Uterus (tissue), 3 donors: ENCODE measurements at regions not wholly inside any gene's neighbourhood (a gene's known extent, or its start where the extent isn't known, plus 50 kb on each side); places are given as distances from the start of the nearest gene placed in this dataset.

Experiments
- DNase-seq, 2 donors: peaks; one replicate each; pipeline ENCODE4 v3.0.0-alpha.2; 2019 to 2020
- H3K27ac ChIP-seq, 2 donors: fragments of 200-600 bp; sonication (generic); 1 replicate in 1 of 2; 2 replicates in 1 of 2; pipeline ENCODE4 v1.5.1; 2016 to 2018
- H3K27me3 ChIP-seq, 2 donors: fragments of 200-600 bp; sonication (generic); one replicate each; pipeline ENCODE4 v1.5.1; 2018 to 2019; ENCODE audit warnings: control low read depth in 1 of 2
- H3K36me3 ChIP-seq, 2 donors: fragments of 200-600 bp; sonication (generic); one replicate each; pipeline ENCODE4 v1.5.1; 2019; ENCODE audit warnings: control low read depth in 1 of 2
- H3K4me1 ChIP-seq, 2 donors: fragments of 200-600 bp; sonication (generic); one replicate each; pipeline ENCODE4 v1.5.1; 2018 to 2019; ENCODE audit warnings: control low read depth in 1 of 2
- H3K4me3 ChIP-seq, 2 donors: fragments of 200-600 bp; sonication (generic); 1 replicate in 1 of 2; 2 replicates in 1 of 2; pipeline ENCODE4 v1.5.1; 2018 to 2019; ENCODE audit warnings: mild to moderate bottlenecking in 1 of 2
- H3K9me3 ChIP-seq, 2 donors: fragments of 200-600 bp; sonication (generic); one replicate each; pipeline ENCODE4 v1.5.1; 2019; ENCODE audit warnings: control low read depth in 1 of 2
- CTCF ChIP-seq, 4 experiments: fragments of 200-600 bp in 2 of 4; fragments of 450-650 bp in 2 of 4; sonication (generic) in 2 of 4; IDR thresholded peaks; one replicate each; pipeline ENCODE4 v1.5.1; 2016 to 2019; ENCODE audit warnings: antibody characterized with exemption in 4 of 4, mild to moderate bottlenecking in 2 of 4, moderate library complexity in 1 of 4
- POLR2A ChIP-seq, 2 donors: fragments of 450-650 bp; IDR thresholded peaks; one replicate each; pipeline ENCODE4 v1.6.1; 2016; ENCODE audit warnings: antibody characterized with exemption in 2 of 2, mild to moderate bottlenecking in 1 of 2, moderate library complexity in 1 of 2
- intact Hi-C: fragments of 100-400 bp; cut with DNase I; formaldehyde crosslinking; loops from one replicate; pipeline ENCODE4 v1.15.1; 2023; ENCODE audit warnings: low total_unique reads
- donor health status: DM: yes; HTN: yes; CAD: no.

- TF ChIP-seq POLR2A (IDR thresholded peaks at IDR 0.05): no peak
- TF ChIP-seq CTCF (IDR thresholded peaks at IDR 0.05): no peak
- no peak overlapping the region for H3K4me3 ChIP-seq
- H3K4me1 ChIP-seq: no peaks in the 10 kb centered on the region
- H3K9me3 ChIP-seq: no peaks in the 10 kb centered on the region
- no peak for DNase-seq
- intact Hi-C loops: no loop called here
- H3K27ac ChIP-seq: no peak overlapping the region
- H3K36me3 ChIP-seq: no peaks in the 10 kb centered on the region
- H3K27me3 ChIP-seq: no peaks in the 10 kb centered on the region
These were observed 1046.5 kb downstream of the FAT4 start for GRCh38 chr4:126361287-126361686.

GRCh38 chr4:126364311-126364911 is 1049.7 kb downstream of the FAT4 start:
- H3K4me3 ChIP-seq: no peak overlapping the region
- H3K9me3 ChIP-seq: no peaks in the 10 kb centered on the region
- no peak overlapping the region for H3K27ac ChIP-seq
- intact Hi-C loops: no loop called here
- no peaks in the 10 kb centered on the region for H3K36me3 ChIP-seq
- no peaks in the 10 kb centered on the region for H3K4me1 ChIP-seq
- no peak for DNase-seq
- TF ChIP-seq CTCF (IDR thresholded peaks at IDR 0.05) (no peak), POLR2A (IDR thresholded peaks at IDR 0.05) (no peak)
- H3K27me3 ChIP-seq: no peaks in the 10 kb centered on the region

GRCh38 chr4:126369076-126369475 is 1054.3 kb downstream of the FAT4 start:
- Histone ChIP-seq H3K27ac (no peak overlapping the region), H3K27me3 (no peaks in the 10 kb centered on the region), H3K36me3 (no peaks in the 10 kb centered on the region), H3K4me3 (no peak overlapping the region), H3K9me3 (no peaks in the 10 kb centered on the region), H3K4me1 (no peaks in the 10 kb centered on the region)
- intact Hi-C loops: no loop called here
- no peak for DNase-seq
- TF ChIP-seq POLR2A (IDR thresholded peaks at IDR 0.05): no peak
- TF ChIP-seq CTCF (IDR thresholded peaks at IDR 0.05): no peak

GRCh38 chr4:126372634-126373033 is 1057.9 kb downstream of the FAT4 start:
- Histone ChIP-seq H3K27ac (no peak overlapping the region), H3K27me3 (no peaks in the 10 kb centered on the region), H3K4me3 (no peak overlapping the region), H3K9me3 (no peaks in the 10 kb centered on the region), H3K36me3 (no peaks in the 10 kb centered on the region), H3K4me1 (no peaks in the 10 kb centered on the region)
- no peak for DNase-seq
- TF ChIP-seq CTCF (IDR thresholded peaks at IDR 0.05) (no peak), POLR2A (IDR thresholded peaks at IDR 0.05) (no peak)
- intact Hi-C loops: no loop called here

- Histone ChIP-seq H3K4me3 (no peak overlapping the region), H3K9me3 (no peaks in the 10 kb centered on the region), H3K36me3 (no peaks in the 10 kb centered on the region), H3K27ac (no peak overlapping the region), H3K27me3 (no peaks in the 10 kb centered on the region), H3K4me1 (no peaks in the 10 kb centered on the region)
- no peak for TF ChIP-seq CTCF (IDR thresholded peaks at IDR 0.05)
- no peak for TF ChIP-seq POLR2A (IDR thresholded peaks at IDR 0.05)
- no peak for DNase-seq
- intact Hi-C loops: no loop called here
These were observed 1060.8 kb downstream of the FAT4 start for GRCh38 chr4:126375462-126376054.
